HG03045 (cell line): ENCODE measurements at regions not wholly inside any gene's neighbourhood (a gene's known extent, or its start where the extent isn't known, plus 50 kb on each side); places are given as distances from the start of the nearest gene placed in this dataset.

Experiments used
- ATAC-seq: cut with Tn5 transposase; IDR thresholded peaks from one replicate; pipeline ENCODE4 v1.9.1; 2021; ENCODE audit warnings: mild to moderate bottlenecking, moderate library complexity; ENCODE audit not compliant: unreplicated experiment

- ATAC-seq = no peak
Measured at GRCh38 chr1:62981434-62981833, 197.5 kb downstream of the ATG4C start.

DNA sequence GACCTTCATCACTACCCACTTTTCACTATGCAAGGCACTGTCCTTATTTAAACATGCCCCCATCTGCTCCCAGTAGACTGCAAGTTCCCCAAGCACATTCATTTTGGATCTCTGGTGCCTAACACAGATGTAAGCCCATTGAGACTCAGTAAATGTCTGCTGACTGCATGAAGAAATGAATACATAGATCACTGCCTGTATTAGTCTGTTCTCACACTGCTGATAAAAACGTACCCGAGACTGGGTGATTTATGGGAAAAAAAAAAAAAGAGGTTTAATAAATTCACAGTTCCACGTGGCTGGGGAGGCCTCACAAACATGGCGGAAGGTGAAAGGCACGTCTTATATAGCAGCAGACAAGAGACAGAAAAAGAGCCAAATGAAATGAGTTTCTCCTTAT lies 204.9 kb downstream of the ATG4C start:
- no peak for ATAC-seq

GRCh38 chr1:62989497-62989896 lies 205.6 kb downstream of the ATG4C start:
- no peak for ATAC-seq

- ATAC-seq = no peak
Measured at GRCh38 chr1:62991152-62991551, 207.2 kb downstream of the ATG4C start.

- ATAC-seq = no peak
Measured at GRCh38 chr1:62993844-62994243, 209.9 kb downstream of the ATG4C start.

DNA sequence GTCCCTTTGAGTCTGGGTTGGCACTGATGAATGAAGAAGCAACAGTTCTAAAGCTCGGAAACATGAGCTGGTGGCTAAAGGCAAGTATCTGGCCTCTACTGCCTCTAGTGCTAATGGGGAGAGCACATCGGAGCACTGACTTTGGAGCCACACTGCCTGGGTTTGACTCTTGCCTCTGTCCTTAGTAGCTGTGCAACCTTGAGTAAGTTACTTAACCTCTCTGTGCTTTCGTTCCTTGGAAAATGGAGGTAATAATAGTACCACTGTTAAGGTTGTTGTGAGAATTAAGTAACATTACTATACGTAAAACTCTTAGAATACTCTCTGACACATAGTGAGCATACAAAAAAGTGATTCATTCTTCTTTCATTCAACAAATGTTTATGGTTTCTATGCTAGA lies 211.2 kb downstream of the ATG4C start:
- ATAC-seq = no peak

DNA sequence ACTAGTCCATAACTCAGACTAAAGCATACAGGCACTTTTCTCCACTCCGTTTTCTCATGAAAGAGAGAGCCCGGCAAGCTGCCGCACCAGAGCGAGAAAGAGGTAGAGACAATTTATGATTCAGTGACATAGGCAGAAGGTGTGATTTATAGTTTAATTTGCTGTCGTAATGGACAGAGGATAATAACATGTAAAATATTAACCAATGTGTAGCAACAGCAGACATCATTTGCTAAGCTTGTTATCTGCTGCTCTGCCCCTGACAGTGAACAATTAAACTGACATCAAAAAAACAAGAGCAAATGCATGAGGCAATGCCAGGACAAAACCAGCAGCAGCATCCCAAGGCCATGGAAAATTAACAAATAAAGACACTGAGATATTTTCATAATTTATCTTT lies 214.0 kb downstream of the ATG4C start:
- no peak for ATAC-seq

DNA sequence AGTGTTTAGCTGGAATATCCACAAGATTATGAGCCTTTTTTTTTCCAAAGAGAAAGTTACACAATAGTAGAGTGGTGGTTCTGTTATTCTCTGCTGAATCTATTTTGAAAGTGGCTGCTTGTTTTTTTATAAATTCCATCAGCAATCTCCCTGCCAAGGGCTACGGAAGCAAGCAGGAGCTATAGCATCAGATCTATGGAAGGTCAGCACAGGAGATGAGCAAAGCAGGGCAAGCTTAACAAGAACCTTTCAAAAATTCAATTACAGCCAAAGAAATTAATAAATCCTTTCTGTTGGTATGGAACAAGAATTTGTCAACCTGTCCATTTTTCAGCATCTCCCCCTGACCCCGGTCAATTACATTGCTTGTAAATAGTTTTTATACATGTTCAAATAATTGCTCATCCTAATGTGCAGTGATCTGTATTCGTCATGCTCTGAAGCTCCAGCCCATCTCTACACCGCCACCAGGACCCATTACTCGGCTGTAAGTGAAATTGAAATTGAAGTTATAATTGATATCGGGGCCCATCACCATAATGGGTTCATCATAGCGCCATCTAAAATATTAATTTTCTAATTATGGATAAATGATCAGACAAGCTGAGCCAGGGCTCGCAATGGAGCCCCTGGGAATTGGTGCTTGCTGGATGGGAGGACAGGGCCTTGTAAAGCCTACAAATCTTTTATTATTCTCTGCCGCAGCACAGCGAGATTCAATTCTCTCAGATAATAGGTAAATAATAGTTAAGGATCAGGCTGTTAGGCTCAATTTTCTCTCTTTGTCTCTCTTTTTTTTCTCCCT lies 215.1 kb downstream of the ATG4C start:
- ATAC-seq = no peak

GRCh38 chr1:63000508-63000907 lies 216.6 kb downstream of the ATG4C start:
- ATAC-seq = no peak

DNA sequence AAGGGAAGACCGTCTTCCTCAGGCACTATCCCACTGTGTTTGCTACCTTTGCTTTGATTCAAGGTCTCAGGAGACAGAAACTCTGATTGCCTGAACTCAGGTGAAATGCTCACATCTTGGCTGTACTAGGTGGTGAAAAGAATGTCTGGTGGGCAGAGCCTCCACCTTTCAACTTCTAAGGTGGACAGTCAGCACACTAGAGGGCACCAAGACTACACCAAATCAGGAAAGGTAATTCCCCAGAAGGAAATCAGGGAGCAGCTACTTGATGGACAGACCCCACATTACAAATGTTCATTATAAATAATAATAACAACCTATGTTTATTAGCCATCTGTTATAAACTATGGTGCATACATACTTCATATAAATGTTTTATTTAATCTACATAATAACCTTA lies 220.9 kb downstream of the ATG4C start:
- ATAC-seq = no peak

DNA sequence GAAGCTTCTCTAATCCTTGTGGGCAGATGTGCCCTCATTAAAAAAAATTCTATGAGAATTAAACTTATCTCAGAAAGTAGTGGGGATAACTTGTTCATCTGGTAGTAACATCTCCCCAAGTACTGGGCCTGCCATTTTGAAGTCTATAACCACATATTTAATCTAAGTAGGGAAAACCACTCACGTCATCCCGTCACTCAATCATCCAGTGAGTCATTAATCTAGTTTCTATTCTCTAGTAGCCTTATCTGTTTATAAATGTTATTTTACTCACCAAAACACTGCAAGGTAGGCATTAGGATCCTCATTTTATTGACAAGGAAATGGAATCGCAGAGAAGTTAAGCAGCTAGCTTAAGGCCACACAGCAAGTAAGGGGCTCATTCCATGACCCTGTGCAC lies 221.9 kb downstream of the ATG4C start:
- ATAC-seq = no peak

GRCh38 chr1:63009421-63009820 lies 225.5 kb downstream of the ATG4C start:
- ATAC-seq = no peak

DNA sequence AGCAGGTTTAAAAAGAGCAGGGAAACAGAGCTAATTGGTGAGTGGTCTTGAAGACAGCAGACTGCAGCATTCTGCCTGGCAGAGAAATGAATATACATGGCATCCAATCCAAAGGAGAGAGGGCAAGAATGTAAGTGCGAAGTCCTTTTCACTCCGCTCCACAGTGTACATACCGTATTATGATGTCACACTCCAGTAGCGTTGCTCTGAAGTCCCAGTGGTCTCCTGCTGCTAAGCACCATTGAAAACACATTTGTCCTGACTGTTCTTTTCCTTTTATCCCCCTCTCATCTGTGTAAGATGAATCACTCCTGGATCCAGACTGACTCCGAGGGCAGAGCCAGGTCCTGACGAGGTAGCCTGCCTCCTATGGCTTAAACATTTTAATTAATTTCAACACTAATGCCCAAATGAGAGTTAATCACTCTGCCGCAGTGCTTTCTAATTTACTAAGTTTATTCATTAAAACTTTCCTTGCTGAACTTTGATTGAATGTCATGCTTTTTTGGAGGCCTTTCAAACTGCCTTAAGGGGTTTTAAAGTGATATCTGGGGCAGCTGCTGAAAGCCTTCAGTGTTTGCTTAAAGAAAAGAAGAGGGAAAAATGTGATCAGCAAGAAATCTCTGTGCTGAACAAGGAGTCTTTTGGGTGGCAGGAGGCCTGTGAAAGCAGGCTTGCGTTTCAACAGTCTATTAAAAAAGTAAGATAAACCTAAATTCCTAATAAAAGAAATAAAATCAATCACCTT lies 227.2 kb downstream of the ATG4C start:
- ATAC-seq = no peak

DNA sequence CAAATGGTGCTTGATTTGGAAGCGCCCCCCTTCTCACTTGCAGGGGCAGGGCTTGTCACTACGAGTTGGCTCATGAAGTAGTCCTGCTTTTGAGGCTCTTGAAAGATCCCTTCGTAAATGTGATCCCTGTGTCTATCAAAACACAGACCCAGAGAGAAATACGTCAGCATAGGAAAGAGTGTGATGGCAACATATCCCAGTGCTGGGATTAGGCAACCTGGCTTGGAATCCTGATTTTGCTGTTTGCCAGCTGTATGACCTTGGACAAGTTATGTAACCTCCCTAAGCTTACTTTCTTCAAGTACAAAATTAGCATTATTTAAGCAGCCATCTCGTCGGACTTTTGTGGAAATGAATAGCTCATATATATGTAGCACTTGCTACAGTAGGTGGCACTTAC lies 228.4 kb downstream of the ATG4C start:
- ATAC-seq = no peak

- ATAC-seq = no peak
Measured at GRCh38 chr1:63014267-63014666, 230.3 kb downstream of the ATG4C start.

- ATAC-seq = no peak
Measured at GRCh38 chr1:63022319-63022718, 238.4 kb downstream of the ATG4C start.

DNA sequence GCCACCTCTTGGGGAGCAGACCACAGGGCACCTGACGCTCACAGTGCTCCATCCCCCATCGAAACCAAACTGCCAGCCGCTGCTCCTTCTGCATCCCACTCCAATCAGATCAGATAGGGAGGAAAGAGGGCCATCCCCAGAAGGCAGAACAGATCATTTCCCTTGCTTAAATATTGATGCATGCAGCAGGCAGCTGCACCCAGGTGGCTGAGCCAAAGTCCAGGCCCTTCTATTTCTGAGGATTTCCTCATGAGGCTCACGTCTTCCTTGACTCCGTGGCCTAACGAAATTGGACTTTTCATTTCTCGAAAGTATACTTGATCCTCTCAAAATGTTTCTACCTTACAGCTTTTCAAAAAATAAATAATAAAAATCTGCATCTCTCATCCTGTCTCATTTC lies 239.2 kb downstream of the ATG4C start:
- no peak for ATAC-seq

DNA sequence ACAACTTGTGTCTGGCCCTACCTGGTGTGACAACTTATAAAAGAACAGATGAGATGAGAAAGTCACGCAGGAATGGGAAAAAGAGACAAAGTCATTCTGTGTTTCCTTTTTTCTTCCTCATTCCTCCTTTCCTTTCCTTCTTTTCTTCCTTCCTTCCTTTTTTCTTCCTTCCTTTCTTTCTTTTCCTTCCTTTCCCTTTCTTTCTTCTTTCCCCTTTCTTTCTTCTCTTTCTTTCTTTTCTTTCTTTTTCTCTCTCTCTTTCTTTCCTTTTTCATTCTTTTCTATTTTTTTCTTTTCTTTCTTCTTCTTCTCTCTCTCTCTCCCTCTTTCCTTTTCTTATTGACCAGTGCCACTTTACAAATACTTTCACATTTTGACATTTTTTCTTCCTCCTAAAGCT lies 239.7 kb downstream of the ATG4C start:
- ATAC-seq = no peak

GRCh38 chr1:63024132-63024531 lies 240.2 kb downstream of the ATG4C start:
- no peak for ATAC-seq

DNA sequence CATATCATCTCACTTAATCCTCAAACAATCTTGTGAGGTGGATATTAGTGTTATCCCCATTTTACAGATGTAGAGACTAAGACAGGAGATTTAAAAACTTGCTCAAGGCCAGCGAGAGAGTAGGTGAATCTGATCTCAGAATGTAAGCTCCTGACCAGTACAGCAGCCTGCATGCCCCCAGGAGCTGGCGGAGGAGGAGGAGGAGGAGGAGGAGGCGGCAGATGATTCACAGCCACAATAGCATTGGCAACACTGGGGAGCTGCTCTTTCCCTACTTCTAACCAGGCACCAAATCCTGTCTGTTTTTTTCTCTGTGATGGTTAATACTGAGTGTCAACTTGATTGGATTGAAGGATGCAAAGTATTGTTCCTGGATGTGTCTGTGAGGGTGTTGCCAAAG lies 243.2 kb downstream of the ATG4C start:
- ATAC-seq = no peak

GRCh38 chr1:63032171-63032570 lies 248.2 kb downstream of the ATG4C start:
- ATAC-seq = no peak

- ATAC-seq = no peak
Measured at GRCh38 chr1:63033211-63033610, 249.3 kb downstream of the ATG4C start.
